Muscle layer of colon (tissue), 2 donors: ENCODE measurements at regions not wholly inside any gene's neighbourhood (a gene's known extent, or its start where the extent isn't known, plus 50 kb on each side); places are given as distances from the start of the nearest gene placed in this dataset.

Source experiments
- H3K27ac ChIP-seq: one replicate; pipeline ENCODE4 v1.7.0; 2013; ENCODE audit warnings: low read depth, mild to moderate bottlenecking, low read length, moderate library complexity
- H3K27me3 ChIP-seq, 2 donors: one replicate each; pipeline ENCODE4 v1.7.0; 2013; ENCODE audit warnings: low read length in 2 of 2, mild to moderate bottlenecking in 2 of 2; ENCODE audit not compliant: insufficient read depth in 2 of 2, control insufficient read depth in 1 of 2
- H3K36me3 ChIP-seq: one replicate; pipeline ENCODE4 v1.7.0; 2013; ENCODE audit warnings: mild to moderate bottlenecking, low read length; ENCODE audit not compliant: insufficient read depth
- H3K4me1 ChIP-seq: one replicate; pipeline ENCODE4 v1.7.0; 2013; ENCODE audit warnings: mild to moderate bottlenecking, low read length; ENCODE audit not compliant: insufficient read depth
- H3K4me3 ChIP-seq, 2 donors: one replicate each; pipeline ENCODE4 v1.7.0; 2013; ENCODE audit warnings: low read length in 2 of 2, low read depth in 1 of 2, mild to moderate bottlenecking in 1 of 2, moderate library complexity in 1 of 2
- H3K9ac ChIP-seq: one replicate; pipeline ENCODE4 v1.7.0; 2013; ENCODE audit warnings: low read length
- H3K9me3 ChIP-seq: one replicate; pipeline ENCODE4 v1.7.0; 2013; ENCODE audit warnings: mild to moderate bottlenecking, low read length
- donor health status: abdominal sarcoma.
- donor health status: Adenocarcinoma of cecum.

GRCh38 chr6:119612911-119613381, 263.4 kb upstream of the MAN1A1 start:
- Histone ChIP-seq H3K9ac (no peak overlapping the region), H3K27me3 (no peaks in the 10 kb centered on the region), H3K4me3 (no peak overlapping the region), H3K9me3 (no peaks in the 10 kb centered on the region), H3K36me3 (no peaks in the 10 kb centered on the region), H3K4me1 (no peaks in the 10 kb centered on the region), H3K27ac (no peak overlapping the region)

DNA sequence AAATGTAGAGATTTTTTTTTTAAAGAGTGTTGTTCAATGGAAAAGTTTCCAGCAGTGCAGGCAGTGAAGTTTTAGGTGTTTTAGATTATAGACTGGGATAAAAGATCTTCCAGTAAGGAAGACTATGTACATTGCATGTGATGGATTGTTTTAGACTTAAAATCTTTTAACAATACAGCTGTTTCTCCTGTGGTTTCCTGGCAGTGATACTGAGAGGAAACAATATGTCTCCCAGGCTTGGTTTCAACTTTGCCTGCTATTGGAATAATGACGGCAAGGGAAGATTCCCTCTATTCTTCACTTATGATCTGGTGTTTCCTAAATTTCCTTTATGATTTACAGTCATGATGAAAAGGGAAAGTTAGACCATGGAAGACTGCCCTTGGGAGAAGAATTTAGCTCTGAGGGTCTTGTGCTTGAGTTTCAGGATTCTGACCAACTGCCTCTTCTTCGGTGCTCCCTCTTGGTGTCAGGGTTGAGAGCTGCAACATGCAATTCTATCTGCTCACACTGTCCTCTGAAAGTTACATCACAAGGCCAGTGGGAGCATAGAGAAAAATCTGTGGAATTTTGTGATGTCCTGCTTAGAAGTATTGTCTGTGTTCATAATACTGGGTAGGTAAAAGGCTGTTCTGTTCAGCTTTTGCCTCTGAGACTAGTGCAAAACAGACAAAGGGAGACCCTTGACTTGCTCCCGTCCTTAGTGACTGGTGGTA, 262.8 kb upstream of the MAN1A1 start:
- Histone ChIP-seq H3K9me3 (no peaks in the 10 kb centered on the region), H3K27ac (no peak overlapping the region), H3K4me1 (no peaks in the 10 kb centered on the region), H3K36me3 (no peaks in the 10 kb centered on the region), H3K27me3 (no peaks in the 10 kb centered on the region), H3K4me3 (no peak overlapping the region), H3K9ac (no peak overlapping the region)

DNA sequence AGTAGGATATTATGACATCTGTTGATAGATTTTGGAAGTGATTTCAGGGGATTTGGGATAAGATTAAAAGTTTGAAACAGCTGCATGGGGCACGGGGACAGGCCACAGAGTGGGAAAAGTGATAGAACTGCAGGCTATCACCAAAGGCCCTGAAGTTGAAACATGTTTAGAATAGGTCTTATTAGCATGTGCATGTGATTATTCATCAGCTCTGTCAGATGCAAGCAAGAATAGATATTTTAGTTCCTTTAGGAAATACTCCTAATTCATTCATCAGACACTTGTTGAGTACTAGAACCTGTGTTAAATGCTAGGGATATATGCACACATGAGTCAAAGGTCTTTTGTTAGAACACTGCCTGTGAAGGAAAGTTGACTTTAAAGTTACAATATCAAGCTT, 261.2 kb upstream of the MAN1A1 start:
- Histone ChIP-seq H3K36me3 (no peaks in the 10 kb centered on the region), H3K9me3 (no peaks in the 10 kb centered on the region)

DNA sequence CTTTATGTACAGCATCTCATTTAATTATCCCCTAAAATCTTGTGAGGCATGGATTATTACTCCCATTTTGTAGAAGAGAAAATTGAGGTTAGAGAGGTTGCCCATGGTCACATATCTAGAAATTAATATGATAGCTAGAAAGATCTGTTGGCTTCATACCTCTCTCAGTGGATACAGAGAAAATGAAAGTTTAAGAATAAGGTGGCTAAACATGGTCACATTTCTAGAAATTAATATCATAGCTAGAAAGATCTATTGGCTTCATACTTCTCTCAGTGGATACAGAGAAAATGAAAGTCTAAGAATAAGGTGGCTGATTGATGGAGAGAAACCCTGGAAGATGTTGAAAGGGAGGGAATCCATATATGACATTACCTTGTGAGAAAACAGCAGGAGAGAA, 260.7 kb upstream of the MAN1A1 start:
- H3K4me3 ChIP-seq, result no peak overlapping the region

More for the DNA sequence above, 261.2 kb upstream of the MAN1A1 start:
- no peak overlapping the region for H3K27ac ChIP-seq
- H3K9ac ChIP-seq, result no peak overlapping the region
- H3K4me1 ChIP-seq, result no peaks in the 10 kb centered on the region
- H3K27me3 ChIP-seq, result no peaks in the 10 kb centered on the region
- no peak overlapping the region for H3K4me3 ChIP-seq

DNA sequence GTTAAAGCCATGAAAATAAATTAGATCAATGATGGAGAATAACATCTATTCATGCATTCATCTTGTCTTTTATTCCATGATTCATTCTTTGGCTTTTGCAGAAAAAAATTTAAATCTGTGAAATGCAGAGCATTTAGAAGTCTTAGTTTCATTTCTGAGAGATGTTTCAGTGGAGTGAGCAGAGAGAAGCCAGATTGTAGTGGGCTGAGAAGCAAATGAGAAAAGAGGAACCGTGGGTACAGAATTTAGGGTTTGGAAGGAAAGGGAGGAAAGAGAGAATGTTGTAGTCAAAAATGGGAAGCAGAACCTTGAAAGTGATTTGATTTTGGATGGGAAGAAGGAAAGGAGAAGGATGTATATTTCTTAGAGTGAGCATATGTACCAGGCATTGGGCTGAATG, 260.3 kb upstream of the MAN1A1 start:
- Histone ChIP-seq H3K36me3 (no peaks in the 10 kb centered on the region), H3K9ac (no peak overlapping the region), H3K27me3 (no peaks in the 10 kb centered on the region), H3K27ac (no peak overlapping the region), H3K9me3 (no peaks in the 10 kb centered on the region), H3K4me3 (no peak overlapping the region), H3K4me1 (no peaks in the 10 kb centered on the region)

More for the DNA sequence above, 260.7 kb upstream of the MAN1A1 start:
- no peaks in the 10 kb centered on the region for H3K36me3 ChIP-seq
- H3K4me1 ChIP-seq, result no peaks in the 10 kb centered on the region
- no peaks in the 10 kb centered on the region for H3K9me3 ChIP-seq
- no peak overlapping the region for H3K27ac ChIP-seq
- H3K9ac ChIP-seq, result no peak overlapping the region
- H3K27me3 ChIP-seq, result no peaks in the 10 kb centered on the region

- Histone ChIP-seq H3K9me3 (no peaks in the 10 kb centered on the region), H3K4me3 (no peak overlapping the region), H3K27me3 (no peaks in the 10 kb centered on the region), H3K9ac (no peak overlapping the region), H3K4me1 (no peaks in the 10 kb centered on the region), H3K36me3 (no peaks in the 10 kb centered on the region), H3K27ac (no peak overlapping the region)
Measured at GRCh38 chr6:119608994-119609393, 259.4 kb upstream of the MAN1A1 start.

- no peaks in the 10 kb centered on the region for H3K36me3 ChIP-seq
- no peaks in the 10 kb centered on the region for H3K4me1 ChIP-seq
- H3K27ac ChIP-seq, result no peak overlapping the region
- H3K9me3 ChIP-seq, result no peaks in the 10 kb centered on the region
- H3K27me3 ChIP-seq, result no peaks in the 10 kb centered on the region
- no peak overlapping the region for H3K4me3 ChIP-seq
- H3K9ac ChIP-seq, result no peak overlapping the region
Measured at GRCh38 chr6:119604124-119604523, 254.6 kb upstream of the MAN1A1 start.

- no peak overlapping the region for H3K9ac ChIP-seq
- no peaks in the 10 kb centered on the region for H3K27me3 ChIP-seq
- no peaks in the 10 kb centered on the region for H3K4me1 ChIP-seq
- H3K9me3 ChIP-seq, result no peaks in the 10 kb centered on the region
- no peaks in the 10 kb centered on the region for H3K36me3 ChIP-seq
- H3K27ac ChIP-seq, result no peak overlapping the region
- H3K4me3 ChIP-seq, result no peak overlapping the region
Measured at GRCh38 chr6:119603501-119603900, 253.9 kb upstream of the MAN1A1 start.

GRCh38 chr6:119602215-119603178, 252.9 kb upstream of the MAN1A1 start:
- Histone ChIP-seq H3K36me3 (no peaks in the 10 kb centered on the region), H3K27ac (no peak overlapping the region)

GRCh38 chr6:119598883-119599282, 249.3 kb upstream of the MAN1A1 start:
- no peaks in the 10 kb centered on the region for H3K36me3 ChIP-seq
- no peaks in the 10 kb centered on the region for H3K27me3 ChIP-seq
- H3K9me3 ChIP-seq, result no peaks in the 10 kb centered on the region
- no peak overlapping the region for H3K27ac ChIP-seq
- H3K4me1 ChIP-seq, result no peaks in the 10 kb centered on the region
- no peak overlapping the region for H3K9ac ChIP-seq
- H3K4me3 ChIP-seq, result no peak overlapping the region

More at GRCh38 chr6:119602215-119603178, 252.9 kb upstream of the MAN1A1 start:
- Histone ChIP-seq H3K9me3 (no peaks in the 10 kb centered on the region), H3K27me3 (no peaks in the 10 kb centered on the region), H3K4me3 (no peak overlapping the region), H3K9ac (no peak overlapping the region), H3K4me1 (no peaks in the 10 kb centered on the region)

- Histone ChIP-seq H3K27ac (no peak overlapping the region), H3K9me3 (no peaks in the 10 kb centered on the region), H3K27me3 (no peaks in the 10 kb centered on the region), H3K4me1 (no peaks in the 10 kb centered on the region), H3K36me3 (no peaks in the 10 kb centered on the region), H3K4me3 (no peak overlapping the region), H3K9ac (no peak overlapping the region)
Measured at GRCh38 chr6:119594907-119595306, 245.3 kb upstream of the MAN1A1 start.
